OCI-LY1 (cell line): ENCODE measurements at regions not wholly inside any gene's neighbourhood (a gene's known extent, or its start where the extent isn't known, plus 50 kb on each side); places are given as distances from the start of the nearest gene placed in this dataset.

Experiments used
- H2AFZ ChIP-seq: fragments of 200-600 bp; sonication (generic), shearing (Covaris generic); 2 replicates; pipeline ENCODE4 v1.6.0; 2014; ENCODE audit warnings: antibody characterized with exemption, mild to moderate bottlenecking, low read length
- H3F3A ChIP-seq: fragments of 200-600 bp; sonication (generic), shearing (Covaris generic); 2 replicates; pipeline ENCODE4 v1.6.0; 2014; ENCODE audit warnings: mild to moderate bottlenecking, antibody characterized with exemption, low read length, moderate library complexity; ENCODE audit not compliant: insufficient read depth
- H3K27ac ChIP-seq: fragments of 200-600 bp; sonication (generic); 2 replicates; pipeline ENCODE4 v1.5.1; 2014; ENCODE audit warnings: low read length, mixed run types, mild to moderate bottlenecking, low read depth; ENCODE audit not compliant: poor library complexity, severe bottlenecking
- H3K27me3 ChIP-seq: fragments of 200-600 bp; sonication (generic); 2 replicates; pipeline ENCODE4 v1.6.0; 2014; ENCODE audit warnings: antibody characterized with exemption, mild to moderate bottlenecking, low read length, moderate library complexity; ENCODE audit not compliant: insufficient read depth
- H3K36me3 ChIP-seq: fragments of 200-600 bp; sonication (generic); 2 replicates; pipeline ENCODE4 v1.6.1; 2014; ENCODE audit warnings: mild to moderate bottlenecking, antibody characterized with exemption, low read length, moderate library complexity, mixed read lengths; ENCODE audit not compliant: insufficient read depth
- H3K4me1 ChIP-seq: fragments of 200-600 bp; sonication (generic); 2 replicates; pipeline ENCODE4 v1.5.1; 2014; ENCODE audit warnings: mild to moderate bottlenecking, low read length, moderate library complexity; ENCODE audit not compliant: insufficient read depth, severe bottlenecking
- H3K4me2 ChIP-seq: fragments of 200-600 bp; sonication (generic), shearing (Covaris generic); 2 replicates; pipeline ENCODE4 v1.6.1; 2014; ENCODE audit warnings: low read length
- H3K4me3 ChIP-seq: fragments of 200-600 bp; sonication (generic); 2 replicates; pipeline ENCODE4 v1.5.1; 2014; ENCODE audit warnings: low read length, low read depth, mild to moderate bottlenecking, mixed read lengths; ENCODE audit not compliant: poor library complexity, severe bottlenecking
- H3K79me2 ChIP-seq: fragments of 200-600 bp; shearing (Covaris generic); 2 replicates; pipeline ENCODE4 v1.6.1; 2016; ENCODE audit warnings: mixed run types, low read length, mixed read lengths; ENCODE audit not compliant: insufficient read depth
- H3K9ac ChIP-seq: fragments of 200-600 bp; sonication (generic), shearing (Covaris generic); 2 replicates; pipeline ENCODE4 v1.6.1; 2014; ENCODE audit warnings: mild to moderate bottlenecking, low read length, mixed read lengths
- H3K9me2 ChIP-seq: fragments of 200-600 bp; sonication (generic), shearing (Covaris generic); 2 replicates; pipeline ENCODE4 v1.6.1; 2014; ENCODE audit warnings: low read depth, mild to moderate bottlenecking, low read length, mixed read lengths
- H3K9me3 ChIP-seq: fragments of 200-600 bp; shearing (Covaris generic); 2 replicates; pipeline ENCODE4 v1.6.1; 2014; ENCODE audit warnings: low read length, mixed read lengths
- H4K20me1 ChIP-seq: fragments of 200-600 bp; sonication (generic), shearing (Covaris generic); 2 replicates; pipeline ENCODE4 v1.6.0; 2016; ENCODE audit warnings: mild to moderate bottlenecking, low read length; ENCODE audit not compliant: insufficient read depth
- CTCF ChIP-seq: fragments of 200-600 bp; sonication (generic), shearing (Covaris generic); IDR thresholded peaks from 2 replicates; pipeline ENCODE4 v1.5.1; 2017; ENCODE audit warnings: mild to moderate bottlenecking, antibody characterized with exemption, low read length, moderate library complexity, mixed read lengths
- EZH2 ChIP-seq: fragments of 200-600 bp; sonication (generic), shearing (Covaris generic); IDR thresholded peaks from 2 replicates; pipeline ENCODE4 v1.8.0; 2017; ENCODE audit warnings: borderline replicate concordance, mixed run types, mild to moderate bottlenecking, antibody characterized with exemption, low read length, moderate library complexity, mixed read lengths

GRCh38 chr1:5331101-5331500, 661.1 kb downstream of the NPHP4 start:
- Histone ChIP-seq H3K27me3 (no peaks in the 10 kb centered on the region), H3K4me1 (no peaks in the 10 kb centered on the region), H3K36me3 (no peaks in the 10 kb centered on the region), H4K20me1 (no peaks in the 10 kb centered on the region), H3K4me3 (no peak overlapping the region), H3K79me2 (no peaks in the 10 kb centered on the region), H3K9ac (no peak overlapping the region), H3K4me2 (no peak overlapping the region), H3K9me2 (no peaks in the 10 kb centered on the region), H3K9me3 (0 out of 2 replicates have a peak, but pooled peaks cover 4% of the 10 kb centered on the region), H2AFZ (no peak overlapping the region), H3K27ac (no peak overlapping the region), H3F3A (no peaks in the 10 kb centered on the region)
- TF ChIP-seq EZH2 = no peak
- TF ChIP-seq CTCF = no peak

- Histone ChIP-seq H3K4me1 (no peaks in the 10 kb centered on the region), H3F3A (no peaks in the 10 kb centered on the region), H3K9me2 (no peaks in the 10 kb centered on the region), H3K36me3 (no peaks in the 10 kb centered on the region), H3K4me2 (no peak overlapping the region), H3K79me2 (no peaks in the 10 kb centered on the region), H3K27me3 (no peaks in the 10 kb centered on the region), H2AFZ (no peak overlapping the region), H3K9me3 (0 out of 2 replicates have a peak, but pooled peaks cover 4% of the 10 kb centered on the region), H3K9ac (no peak overlapping the region), H3K27ac (no peak overlapping the region), H4K20me1 (no peaks in the 10 kb centered on the region), H3K4me3 (no peak overlapping the region)
- TF ChIP-seq EZH2 (no peak), CTCF (no peak)
These were observed 663.0 kb downstream of the NPHP4 start for GRCh38 chr1:5329068-5329739.

- Histone ChIP-seq H3K36me3 (no peaks in the 10 kb centered on the region), H3F3A (no peaks in the 10 kb centered on the region)
These were observed 667.3 kb downstream of the NPHP4 start for GRCh38 chr1:5324883-5325282.

More at GRCh38 chr1:5324883-5325282, 667.3 kb downstream of the NPHP4 start:
- Histone ChIP-seq H3K4me1 (no peaks in the 10 kb centered on the region), H3K79me2 (no peaks in the 10 kb centered on the region), H3K27ac (no peak overlapping the region), H3K4me2 (no peak overlapping the region), H3K27me3 (no peaks in the 10 kb centered on the region), H3K9me2 (no peaks in the 10 kb centered on the region), H2AFZ (no peak overlapping the region), H3K9ac (no peak overlapping the region), H4K20me1 (no peaks in the 10 kb centered on the region), H3K4me3 (no peak overlapping the region), H3K9me3 (0 out of 2 replicates have a peak, but pooled peaks cover 4% of the 10 kb centered on the region)
- TF ChIP-seq CTCF (no peak), EZH2 (no peak)
